H1 (cell line): ENCODE measurements at regions not wholly inside any gene's neighbourhood (a gene's known extent, or its start where the extent isn't known, plus 50 kb on each side); places are given as distances from the start of the nearest gene placed in this dataset.

Source experiments
- CTCF ChIA-PET: fragments of 300-600 bp; sonication (Branson Sonifier 250); formaldehyde crosslinking; loops from one replicate; lab custom pipeline; 2021; ENCODE audit not compliant: partially characterized antibody; lab: Charles Lee
- POLR2A ChIA-PET: fragments of 300-600 bp; sonication (Branson Sonifier 250); formaldehyde crosslinking; loops from one replicate; lab custom pipeline; 2021; ENCODE audit warnings: inconsistent platforms; ENCODE audit not compliant: partially characterized antibody; lab: Charles Lee
- DNase-seq, 2 experiments: peaks; one replicate each; pipeline versions ENCODE4 v3.0.0 to v3.0.0-alpha.2; 2010 to 2022; ENCODE audit warnings: low spot score in 2 of 2, low read depth in 1 of 2, mixed read lengths in 1 of 2
- FAIRE-seq: peaks from 2 replicates; lab custom pipeline; 2011; peaks lifted over from hg19 to GRCh38; lab: Jason Lieb, UNC
- H2AFZ ChIP-seq: 2 replicates; pipeline ENCODE4 v1.8.1; 2012; ENCODE audit warnings: low read length, inconsistent platforms
- H2AK5ac ChIP-seq: 2 replicates; pipeline ENCODE4 v1.6.1; 2013; ENCODE audit warnings: low read depth, low read length
- H2BK120ac ChIP-seq: replicated peaks from 2 replicates; pipeline ENCODE3; 2013; ENCODE audit warnings: low read depth, low read length, inconsistent platforms
- H2BK12ac ChIP-seq: 2 replicates; pipeline ENCODE4 v1.6.1; 2013; ENCODE audit warnings: low read depth, low read length
- H2BK15ac ChIP-seq: 2 replicates; pipeline ENCODE4 v1.6.1; 2013; ENCODE audit warnings: low read length
- H2BK20ac ChIP-seq: 2 replicates; pipeline ENCODE4 v1.6.1; 2013; ENCODE audit warnings: low read length
- H2BK5ac ChIP-seq: 2 replicates; pipeline ENCODE4 v1.6.1; 2013; ENCODE audit warnings: low read depth, low read length
- H3K14ac ChIP-seq: 2 replicates; pipeline ENCODE4 v1.6.1; 2013; ENCODE audit warnings: inconsistent platforms; ENCODE audit not compliant: insufficient read length
- H3K18ac ChIP-seq: 2 replicates; pipeline ENCODE4 v1.6.1; 2013; ENCODE audit warnings: low read length; ENCODE audit errors: extremely low read depth
- H3K23ac ChIP-seq: 2 replicates; pipeline ENCODE4 v1.6.1; 2013; ENCODE audit warnings: inconsistent platforms; ENCODE audit not compliant: insufficient read length
- H3K23me2 ChIP-seq: 2 replicates; pipeline ENCODE4 v1.6.1; 2013; ENCODE audit warnings: low read depth, low read length
- H3K27ac ChIP-seq: 2 replicates; pipeline ENCODE4 v1.6.1; 2011; ENCODE audit warnings: low read depth, low read length, inconsistent platforms
- H3K27me3 ChIP-seq, 4 experiments: replicated peaks in 1 of 4; 1 replicate in 1 of 4; 2 replicates in 3 of 4; pipeline versions ENCODE4 v1.6.1 to v1.8.1; 2011 to 2013; ENCODE audit warnings: low read length in 3 of 4, mild to moderate bottlenecking in 3 of 4, inconsistent platforms in 2 of 4, mixed read lengths in 2 of 4, moderate library complexity in 1 of 4; ENCODE audit not compliant: control insufficient read depth in 3 of 4, insufficient read depth in 3 of 4; ENCODE audit errors: extremely low read depth in 1 of 4
- H3K36me3 ChIP-seq, 4 experiments: 2 replicates each; pipeline versions ENCODE4 v1.6.1 to v1.8.1; 2011 to 2013; ENCODE audit warnings: mild to moderate bottlenecking in 4 of 4, low read length in 3 of 4, moderate library complexity in 2 of 4, control low read depth in 1 of 4, inconsistent platforms in 1 of 4; ENCODE audit not compliant: insufficient read depth in 4 of 4, control insufficient read depth in 2 of 4
- H3K4ac ChIP-seq: replicated peaks from 2 replicates; pipeline ENCODE3; 2013; ENCODE audit warnings: low read length, low read depth, mixed read lengths, inconsistent platforms; ENCODE audit not compliant: insufficient read length
- H3K4me1 ChIP-seq, 4 experiments: replicated peaks in 1 of 4; 1 replicate in 1 of 4; 2 replicates in 3 of 4; pipeline versions ENCODE4 v1.6.1 to v1.8.1; 2011 to 2013; ENCODE audit warnings: low read length in 3 of 4, inconsistent platforms in 2 of 4, mixed read lengths in 1 of 4; ENCODE audit not compliant: insufficient read depth in 4 of 4, control insufficient read depth in 3 of 4
- H3K4me2 ChIP-seq, 2 experiments: 2 replicates each; pipeline versions ENCODE4 v1.6.1 to v1.8.1; 2011 to 2013; ENCODE audit warnings: low read depth in 2 of 2, low read length in 2 of 2, control low read depth in 1 of 2, inconsistent platforms in 1 of 2, mild to moderate bottlenecking in 1 of 2; ENCODE audit not compliant: insufficient read depth in 1 of 2
- H3K4me3 ChIP-seq, 4 experiments: fragments of 200-600, 300-600 bp in 1 of 4; sonication (generic), shearing (Covaris generic), sonication (Bioruptor Twin) in 1 of 4; 2 replicates each; pipeline versions ENCODE4 v1.5.1 to v1.8.1; 2011 to 2016; ENCODE audit warnings: low read length in 4 of 4, low read depth in 3 of 4, control low read depth in 2 of 4, inconsistent platforms in 2 of 4, mild to moderate bottlenecking in 2 of 4, mixed read lengths in 1 of 4, moderate library complexity in 1 of 4; ENCODE audit not compliant: insufficient read depth in 2 of 4; ENCODE audit errors: extremely low read depth in 1 of 4
- H3K56ac ChIP-seq: replicated peaks from 2 replicates; pipeline ENCODE3; 2013; ENCODE audit warnings: low read depth, mild to moderate bottlenecking, mixed read lengths, low read length, inconsistent platforms; ENCODE audit not compliant: insufficient read length
- H3K79me1 ChIP-seq: 2 replicates; pipeline ENCODE4 v1.6.1; 2013; ENCODE audit warnings: low read depth, low read length, control low read depth
- H3K79me2 ChIP-seq, 2 experiments: 2 replicates each; pipeline versions ENCODE4 v1.6.1 to v1.8.1; 2012 to 2013; ENCODE audit warnings: low read length in 2 of 2, mild to moderate bottlenecking in 2 of 2, inconsistent platforms in 1 of 2; ENCODE audit not compliant: insufficient read depth in 2 of 2, control insufficient read depth in 1 of 2
- H3K9ac ChIP-seq, 4 experiments: replicated peaks in 1 of 4; 1 replicate in 1 of 4; 2 replicates in 3 of 4; pipeline versions ENCODE4 v1.6.1 to v1.8.1; 2011 to 2013; ENCODE audit warnings: low read depth in 3 of 4, low read length in 3 of 4, control low read depth in 2 of 4, mild to moderate bottlenecking in 2 of 4, moderate library complexity in 2 of 4, inconsistent platforms in 1 of 4; ENCODE audit errors: extremely low read depth in 1 of 4
- H3K9me3 ChIP-seq, 2 experiments: 2 replicates each; pipeline versions ENCODE4 v1.6.1 to v1.8.1; 2012 to 2013; ENCODE audit warnings: mild to moderate bottlenecking in 2 of 2, moderate library complexity in 2 of 2, control low read depth in 1 of 2, inconsistent platforms in 1 of 2, low read depth in 1 of 2, low read length in 1 of 2, mixed read lengths in 1 of 2; ENCODE audit not compliant: insufficient read depth in 2 of 2
- H4K20me1 ChIP-seq, 2 experiments: replicated peaks in 1 of 2; 2 replicates each; pipeline versions ENCODE3 to v1.8.1; 2011 to 2013; ENCODE audit warnings: inconsistent platforms in 2 of 2, low read length in 2 of 2, mild to moderate bottlenecking in 1 of 2; ENCODE audit not compliant: insufficient read depth in 2 of 2, control insufficient read depth in 1 of 2
- H4K5ac ChIP-seq: 2 replicates; pipeline ENCODE4 v1.6.1; 2013; ENCODE audit warnings: low read length, low read depth, mixed read lengths, inconsistent platforms; ENCODE audit not compliant: insufficient read length
- H4K8ac ChIP-seq: 2 replicates; pipeline ENCODE4 v1.8.0; 2013; ENCODE audit warnings: mild to moderate bottlenecking, moderate library complexity, low read length, inconsistent platforms; ENCODE audit not compliant: insufficient read depth; ENCODE audit errors: extremely low read depth
- H4K91ac ChIP-seq: replicated peaks from 2 replicates; pipeline ENCODE3; 2013; ENCODE audit warnings: low read length, mixed read lengths, inconsistent platforms; ENCODE audit not compliant: insufficient read length
- CHD2 ChIP-seq: IDR thresholded peaks from 2 replicates; pipeline ENCODE4 v1.6.1; 2012; ENCODE audit warnings: low read length, improper control_type of control experiment
- EGR1 ChIP-seq: IDR thresholded peaks from 2 replicates; pipeline ENCODE4 v1.6.1; 2011; ENCODE audit warnings: low read depth, low read length, borderline replicate concordance
- EP300 ChIP-seq, 2 experiments: IDR thresholded peaks; 1 replicate in 1 of 2; 2 replicates in 1 of 2; pipeline ENCODE4 v1.6.1; 2011 to 2012; ENCODE audit warnings: low read depth in 2 of 2, low read length in 2 of 2, mild to moderate bottlenecking in 2 of 2, borderline replicate concordance in 1 of 2, inconsistent platforms in 1 of 2, moderate library complexity in 1 of 2
- KDM4A ChIP-seq: IDR thresholded peaks from one replicate; pipeline ENCODE4 v1.7.1; 2012; ENCODE audit warnings: low read depth, mild to moderate bottlenecking, moderate library complexity, low read length, inconsistent platforms; ENCODE audit not compliant: severe bottlenecking
- RBBP5 ChIP-seq: IDR thresholded peaks from 2 replicates; pipeline ENCODE4 v1.7.1; 2012; ENCODE audit warnings: low read depth, mild to moderate bottlenecking, inconsistent platforms, low read length, moderate library complexity, borderline replicate concordance
- SIN3A ChIP-seq, 2 experiments: IDR thresholded peaks in 1 of 2; conservative IDR thresholded peaks in 1 of 2; 2 replicates each; pipeline ENCODE4 v1.6.1; 2011 to 2012; ENCODE audit warnings: low read length in 2 of 2, improper control_type of control experiment in 1 of 2, low read depth in 1 of 2, mild to moderate bottlenecking in 1 of 2
- SIRT6 ChIP-seq: IDR thresholded peaks from one replicate; pipeline ENCODE4 v1.7.1; 2012; ENCODE audit warnings: low read length, inconsistent platforms
- SUZ12 ChIP-seq: fragments of 200-600 bp; sonication (generic); IDR thresholded peaks from 2 replicates; pipeline ENCODE4 v1.6.1; 2012; ENCODE audit warnings: mild to moderate bottlenecking, inconsistent platforms, low read length, moderate library complexity, mixed read lengths
- TAF1 ChIP-seq: IDR thresholded peaks from 2 replicates; pipeline ENCODE4 v1.6.1; 2011; ENCODE audit warnings: mild to moderate bottlenecking, low read depth, low read length
- TF ChIP-seq, protein P1 (sequence below): IDR thresholded peaks from 2 replicates; pipeline ENCODE4 v1.6.1; 2011; ENCODE audit warnings: low read length, improper control_type of control experiment

DNA sequence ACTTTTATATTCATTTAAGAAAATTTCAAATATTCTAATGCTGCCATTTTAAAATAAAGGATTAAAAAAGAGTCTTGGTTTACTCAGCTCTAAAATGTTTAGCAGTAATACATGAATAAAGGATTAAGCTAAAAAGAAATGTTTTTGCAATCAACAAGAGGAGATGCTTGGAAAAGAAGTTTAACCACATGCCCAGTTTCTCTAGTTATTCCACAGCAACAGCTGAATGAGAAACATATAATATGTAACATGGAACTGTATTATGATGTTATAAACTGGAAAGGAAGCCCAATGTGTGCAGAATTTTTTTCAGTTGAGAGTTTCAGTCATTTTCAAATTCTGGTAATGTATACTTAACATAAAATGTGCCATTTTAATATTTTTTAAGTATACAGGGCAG is 76.5 kb upstream of the ALDH1A1 start:
- H3K4me1 ChIP-seq = no peaks in the 10 kb centered on the region
- no peak for DNase-seq
- no peak overlapping the region for H2BK5ac ChIP-seq
- no peak overlapping the region for H3K4me2 ChIP-seq
- no peaks in the 10 kb centered on the region for H3K79me2 ChIP-seq
- H2BK12ac ChIP-seq = no peak overlapping the region
- H4K8ac ChIP-seq = no peak overlapping the region
- no peak overlapping the region for H4K5ac ChIP-seq
- TF ChIP-seq EGR1 = no peak
- TF ChIP-seq SIRT6 = no peak
- TF ChIP-seq RBBP5 = no peak
- TF ChIP-seq, protein P1, sequence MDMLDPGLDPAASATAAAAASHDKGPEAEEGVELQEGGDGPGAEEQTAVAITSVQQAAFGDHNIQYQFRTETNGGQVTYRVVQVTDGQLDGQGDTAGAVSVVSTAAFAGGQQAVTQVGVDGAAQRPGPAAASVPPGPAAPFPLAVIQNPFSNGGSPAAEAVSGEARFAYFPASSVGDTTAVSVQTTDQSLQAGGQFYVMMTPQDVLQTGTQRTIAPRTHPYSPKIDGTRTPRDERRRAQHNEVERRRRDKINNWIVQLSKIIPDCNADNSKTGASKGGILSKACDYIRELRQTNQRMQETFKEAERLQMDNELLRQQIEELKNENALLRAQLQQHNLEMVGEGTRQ = no peak
- no peak for TF ChIP-seq EP300 (IDR thresholded peaks at IDR 0.05; ENCODE audit: borderline replicate concordance in 1 of 2, low read depth in 2 of 2, low read length in 2 of 2)
- TF ChIP-seq CHD2 = no peak
- TF ChIP-seq SUZ12 = no peak
- TF ChIP-seq TAF1 = no peak
- no peak for TF ChIP-seq KDM4A
- no peak for TF ChIP-seq SIN3A (conservative IDR thresholded peaks at IDR 0.05 in 1 of 2, IDR thresholded peaks at IDR 0.05 in 1 of 2; ENCODE audit: low read depth in 1 of 2, low read length in 2 of 2)
- TF ChIP-seq, all 59 proteins: peak for 0
- H2BK20ac ChIP-seq = no peak overlapping the region
- H3K56ac ChIP-seq = no peak overlapping the region
- H3K18ac ChIP-seq = no peak overlapping the region
- no peaks in the 10 kb centered on the region for H3K79me1 ChIP-seq
- no peak overlapping the region for H3K9ac ChIP-seq
- H2BK15ac ChIP-seq = no peak overlapping the region
- no peaks in the 10 kb centered on the region for H3K36me3 ChIP-seq
- no peak for FAIRE-seq
- H4K20me1 ChIP-seq = no peaks in the 10 kb centered on the region
- H2AK5ac ChIP-seq = no peak overlapping the region
- no peak overlapping the region for H3K14ac ChIP-seq
- no peak overlapping the region for H3K27ac ChIP-seq
- H2AFZ ChIP-seq = no peak overlapping the region
- ChIA-PET POLR2A (no interaction called here), CTCF (no interaction called here)
- H2BK120ac ChIP-seq = no peak overlapping the region
- no peaks in the 10 kb centered on the region for H3K9me3 ChIP-seq
- H3K27me3 ChIP-seq = no peaks in the 10 kb centered on the region
- no peaks in the 10 kb centered on the region for H3K23me2 ChIP-seq
- H4K91ac ChIP-seq = no peak overlapping the region
- no peak overlapping the region for H3K4me3 ChIP-seq
- H3K4ac ChIP-seq = no peak overlapping the region
- no peak overlapping the region for H3K23ac ChIP-seq
